ENCODE measurements at regions not wholly inside any gene's neighbourhood (a gene's known extent, or its start where the extent isn't known, plus 50 kb on each side); places are given as distances from the start of the nearest gene placed in this dataset.
A peak's percentile ranks its signal among the peaks of the same experiment; 100 is the strongest.
"Not testable (repeated sequence)": the region's sequence is repeated elsewhere in the genome, so short reads cannot be mapped to it uniquely, and the experiment has no call there.

GRCh38 chr17:62322313-62322712, 58.0 kb upstream of the EFCAB3 start:
- no peak for DNase-seq (ENCODE audit: low read depth)

- DNase-seq (ENCODE audit: low read depth): no peak
Observed at GRCh38 chr17:62321451-62321850, 58.9 kb upstream of the EFCAB3 start.

GRCh38 chr17:62319846-62320245, 60.5 kb upstream of the EFCAB3 start:
- DNase-seq (ENCODE audit: low read depth): no peak

- DNase-seq (ENCODE audit: low read depth): no peak
Observed at GRCh38 chr17:62309396-62309795, 71.0 kb upstream of the EFCAB3 start.

- DNase-seq (ENCODE audit: low read depth): no peak
Observed at GRCh38 chr17:62307196-62307595, 73.2 kb upstream of the EFCAB3 start.

GRCh38 chr17:62303476-62303875, 76.9 kb upstream of the EFCAB3 start:
- no peak for DNase-seq (ENCODE audit: low read depth)

GRCh38 chr17:62300697-62301096, 79.7 kb upstream of the EFCAB3 start:
- no peak for DNase-seq (ENCODE audit: low read depth)

- DNase-seq (ENCODE audit: low read depth): not testable (repeated sequence)
Observed at GRCh38 chr17:62275290-62275689, 105.1 kb upstream of the EFCAB3 start.

- not testable (repeated sequence) for DNase-seq (ENCODE audit: low read depth)
Observed at GRCh38 chr17:62268361-62268760, 112.0 kb upstream of the EFCAB3 start.

- DNase-seq (ENCODE audit: low read depth): not testable (repeated sequence)
Observed at GRCh38 chr17:62264974-62265373, 115.4 kb upstream of the EFCAB3 start.

- DNase-seq (ENCODE audit: low read depth): not testable (repeated sequence)
Observed at GRCh38 chr17:62255791-62256190, 124.6 kb upstream of the EFCAB3 start.

GRCh38 chr17:62242076-62242475, 138.3 kb upstream of the EFCAB3 start:
- DNase-seq (ENCODE audit: low read depth): peak; percentile 3

GRCh38 chr17:62239569-62239968, 140.8 kb upstream of the EFCAB3 start:
- not testable (repeated sequence) for DNase-seq (ENCODE audit: low read depth)

GRCh38 chr17:62238551-62239338, 141.6 kb upstream of the EFCAB3 start:
- DNase-seq (ENCODE audit: low read depth): not testable (repeated sequence)

- not testable (repeated sequence) for DNase-seq (ENCODE audit: low read depth)
Observed at GRCh38 chr17:62233822-62234481, 146.4 kb upstream of the EFCAB3 start.

- DNase-seq (ENCODE audit: low read depth): not testable (repeated sequence)
Observed at GRCh38 chr17:62231293-62231692, 149.1 kb upstream of the EFCAB3 start.

GRCh38 chr17:62226610-62227240, 153.6 kb upstream of the EFCAB3 start:
- DNase-seq (ENCODE audit: low read depth): not testable (repeated sequence)

GRCh38 chr17:62223585-62223984, 156.8 kb upstream of the EFCAB3 start:
- DNase-seq (ENCODE audit: low read depth): not testable (repeated sequence)

- no peak for DNase-seq (ENCODE audit: low read depth)
Observed at GRCh38 chr17:62219221-62219899, 154.3 kb upstream of the MED13 start.

GRCh38 chr17:62216847-62217246, 151.8 kb upstream of the MED13 start:
- no peak for DNase-seq (ENCODE audit: low read depth)

- DNase-seq (ENCODE audit: low read depth): not testable (repeated sequence)
Observed at GRCh38 chr17:62215891-62216290, 150.8 kb upstream of the MED13 start.

GRCh38 chr17:62206550-62206949, 141.5 kb upstream of the MED13 start:
- DNase-seq (ENCODE audit: low read depth): no peak

Data from HT1080 (cell line).